ENCODE measurements at regions not wholly inside any gene's neighbourhood (a gene's known extent, or its start where the extent isn't known, plus 50 kb on each side); places are given as distances from the start of the nearest gene placed in this dataset.

DNA sequence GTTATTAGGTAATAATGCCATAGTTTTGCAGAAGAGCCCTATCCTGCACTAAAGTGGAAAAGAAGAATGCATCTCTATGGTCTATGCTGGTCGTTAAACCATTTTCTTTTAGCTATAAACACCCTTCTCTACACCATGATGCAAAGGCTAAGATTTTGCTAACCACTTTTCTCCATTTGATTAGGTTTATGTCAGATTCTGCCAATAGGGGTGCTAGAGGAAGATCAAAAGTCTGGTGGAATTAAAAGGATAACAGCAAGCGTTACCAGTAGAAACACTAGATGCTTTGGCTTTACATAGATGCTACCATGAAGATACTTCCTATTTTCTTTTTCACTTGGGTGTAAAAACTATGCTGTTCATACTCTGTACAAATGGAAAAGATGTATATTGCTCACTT is 669.8 kb upstream of the ARPP21 start:
- ATAC-seq (ENCODE audit: low read depth in 2 of 2) = no peak
- H3K4me1 ChIP-seq (ENCODE audit: control insufficient read depth, insufficient read depth, low read length, poor library complexity, severe bottlenecking) = no peaks in the 10 kb centered on the region
- no peaks in the 10 kb centered on the region for H3K27me3 Mint-ChIP-seq
- H3K36me3 Mint-ChIP-seq = no peaks in the 10 kb centered on the region
- H3K36me3 ChIP-seq (ENCODE audit: control insufficient read depth, insufficient read depth, low read length) = no peaks in the 10 kb centered on the region
- H3K4me3 ChIP-seq (ENCODE audit: low read depth, low read length) = no peak overlapping the region
- peaks cover 0 to 11% (median 3%) of the 10 kb centered on the region in 7 donors for H3K9me3 Mint-ChIP-seq
- H3K4me1 Mint-ChIP-seq = no peaks in the 10 kb centered on the region
- peaks cover 0 to 2% of the 10 kb centered on the region in 2 experiments for H3K9me3 ChIP-seq (ENCODE audit: control insufficient read depth in 2 of 2, low read length in 2 of 2)
- H3K27me3 ChIP-seq (ENCODE audit: control insufficient read depth, insufficient read depth, low read length) = no peaks in the 10 kb centered on the region
- H3K27ac ChIP-seq (ENCODE audit: insufficient read depth, low read length, poor library complexity, severe bottlenecking) = no peak overlapping the region
- no peak overlapping the region for H3K4me3 Mint-ChIP-seq
- no peak for DNase-seq
- no peak overlapping the region for H3K27ac Mint-ChIP-seq

DNA sequence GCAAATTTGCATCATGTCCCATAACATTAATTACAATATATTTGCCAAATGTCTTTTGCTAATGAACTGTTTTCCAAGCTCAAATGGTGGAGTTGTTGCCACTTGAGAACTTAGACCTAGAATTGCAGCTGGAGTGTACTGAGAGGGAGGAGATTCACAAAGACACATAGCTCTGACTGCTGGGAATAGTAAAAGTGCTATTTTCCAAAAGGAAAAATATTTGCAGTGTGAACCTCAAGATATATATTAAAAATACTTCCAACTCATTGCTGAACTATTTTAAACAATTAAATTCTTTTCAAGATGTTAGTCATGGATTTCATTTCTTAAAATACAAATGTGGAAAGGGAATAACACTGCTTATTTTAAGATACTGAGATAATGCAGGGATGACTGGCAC is 666.8 kb upstream of the ARPP21 start:
- H3K27me3 ChIP-seq (ENCODE audit: control insufficient read depth, insufficient read depth, low read length) = no peaks in the 10 kb centered on the region
- H3K9me3 ChIP-seq (ENCODE audit: control insufficient read depth in 2 of 2, low read length in 2 of 2) = peaks cover 0 to 2% of the 10 kb centered on the region in 2 experiments
- no peak overlapping the region for H3K27ac Mint-ChIP-seq
- no peak overlapping the region for H3K4me3 ChIP-seq (ENCODE audit: low read depth, low read length)
- no peaks in the 10 kb centered on the region for H3K4me1 Mint-ChIP-seq
- DNase-seq (no peak), ATAC-seq (ENCODE audit: low read depth in 2 of 2) (no peak)
- no peak overlapping the region for H3K27ac ChIP-seq (ENCODE audit: insufficient read depth, low read length, poor library complexity, severe bottlenecking)
- no peaks in the 10 kb centered on the region for H3K27me3 Mint-ChIP-seq
- peaks cover 0 to 23% (median 8%) of the 10 kb centered on the region in 7 donors for H3K9me3 Mint-ChIP-seq
- no peaks in the 10 kb centered on the region for H3K36me3 Mint-ChIP-seq
- no peaks in the 10 kb centered on the region for H3K36me3 ChIP-seq (ENCODE audit: control insufficient read depth, insufficient read depth, low read length)
- H3K4me3 Mint-ChIP-seq = no peak overlapping the region
- H3K4me1 ChIP-seq (ENCODE audit: control insufficient read depth, insufficient read depth, low read length, poor library complexity, severe bottlenecking) = no peaks in the 10 kb centered on the region

- H3K9me3 ChIP-seq (ENCODE audit: control insufficient read depth in 2 of 2, low read length in 2 of 2) = peaks cover 0 to 2% of the 10 kb centered on the region in 2 experiments
- no peaks in the 10 kb centered on the region for H3K4me1 Mint-ChIP-seq
- H3K27ac Mint-ChIP-seq = no peak overlapping the region
- H3K4me1 ChIP-seq (ENCODE audit: control insufficient read depth, insufficient read depth, low read length, poor library complexity, severe bottlenecking) = no peaks in the 10 kb centered on the region
- H3K4me3 ChIP-seq (ENCODE audit: low read depth, low read length) = no peak overlapping the region
- peaks cover 2 to 29% (median 8%) of the 10 kb centered on the region in 7 donors for H3K9me3 Mint-ChIP-seq
- H3K27ac ChIP-seq (ENCODE audit: insufficient read depth, low read length, poor library complexity, severe bottlenecking) = no peak overlapping the region
- no peak overlapping the region for H3K4me3 Mint-ChIP-seq
- ATAC-seq (ENCODE audit: low read depth in 2 of 2) = no peak
- no peak for DNase-seq
- H3K36me3 ChIP-seq (ENCODE audit: control insufficient read depth, insufficient read depth, low read length) = no peaks in the 10 kb centered on the region
- no peaks in the 10 kb centered on the region for H3K36me3 Mint-ChIP-seq
- no peaks in the 10 kb centered on the region for H3K27me3 ChIP-seq (ENCODE audit: control insufficient read depth, insufficient read depth, low read length)
- H3K27me3 Mint-ChIP-seq = no peaks in the 10 kb centered on the region
Observed at GRCh38 chr3:34973586-34973985, 665.7 kb upstream of the ARPP21 start.

GRCh38 chr3:34983631-34984030 is 655.7 kb upstream of the ARPP21 start:
- Mint-ChIP-seq H3K9me3 (peaks cover 0 to 10% (median 6%) of the 10 kb centered on the region in 7 donors), H3K27ac (no peak overlapping the region), H3K27me3 (no peaks in the 10 kb centered on the region), H3K4me3 (no peak overlapping the region), H3K36me3 (no peaks in the 10 kb centered on the region), H3K4me1 (no peaks in the 10 kb centered on the region)
- H3K27ac ChIP-seq (ENCODE audit: insufficient read depth, low read length, poor library complexity, severe bottlenecking) = no peak overlapping the region
- no peaks in the 10 kb centered on the region for H3K4me1 ChIP-seq (ENCODE audit: control insufficient read depth, insufficient read depth, low read length, poor library complexity, severe bottlenecking)
- H3K36me3 ChIP-seq (ENCODE audit: control insufficient read depth, insufficient read depth, low read length) = no peaks in the 10 kb centered on the region
- H3K27me3 ChIP-seq (ENCODE audit: control insufficient read depth, insufficient read depth, low read length) = no peaks in the 10 kb centered on the region
- ATAC-seq (ENCODE audit: low read depth in 2 of 2) = no peak
- no peaks in the 10 kb centered on the region for H3K9me3 ChIP-seq (ENCODE audit: control insufficient read depth in 2 of 2, low read length in 2 of 2)
- no peak for DNase-seq
- no peak overlapping the region for H3K4me3 ChIP-seq (ENCODE audit: low read depth, low read length)

DNA sequence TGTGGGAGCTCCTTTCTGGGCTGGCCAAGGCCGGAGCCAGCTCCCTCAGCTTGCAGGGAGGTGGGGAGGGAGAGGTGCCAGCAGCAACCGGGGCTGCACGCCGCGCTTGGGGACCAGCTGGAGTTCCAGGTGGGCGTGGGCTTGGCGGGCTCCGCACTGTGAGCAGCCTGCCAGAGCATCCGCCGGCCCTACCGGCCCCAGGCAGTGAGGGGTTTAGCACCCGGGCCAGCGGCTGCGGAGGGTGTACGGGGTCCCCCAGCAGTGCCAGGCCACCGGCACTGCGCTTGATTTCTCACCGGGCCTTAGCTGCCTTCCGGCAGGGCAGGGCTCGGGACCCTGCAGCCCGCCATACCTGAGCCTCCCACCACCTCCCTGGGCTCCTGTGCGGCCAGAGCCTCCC is 651.0 kb upstream of the ARPP21 start:
- no peaks in the 10 kb centered on the region for H3K27me3 ChIP-seq (ENCODE audit: control insufficient read depth, insufficient read depth, low read length)
- no peak overlapping the region for H3K4me3 ChIP-seq (ENCODE audit: low read depth, low read length)
- no peaks in the 10 kb centered on the region for H3K4me1 Mint-ChIP-seq
- H3K9me3 ChIP-seq (ENCODE audit: control insufficient read depth in 2 of 2, low read length in 2 of 2) = no peaks in the 10 kb centered on the region
- H3K4me1 ChIP-seq (ENCODE audit: control insufficient read depth, insufficient read depth, low read length, poor library complexity, severe bottlenecking) = no peaks in the 10 kb centered on the region
- H3K9me3 Mint-ChIP-seq = peaks cover 0 to 11% (median 2%) of the 10 kb centered on the region in 7 donors
- H3K27me3 Mint-ChIP-seq = no peaks in the 10 kb centered on the region
- no peak overlapping the region for H3K27ac Mint-ChIP-seq
- no peak overlapping the region for H3K27ac ChIP-seq (ENCODE audit: insufficient read depth, low read length, poor library complexity, severe bottlenecking)
- no peak for DNase-seq
- no peaks in the 10 kb centered on the region for H3K36me3 ChIP-seq (ENCODE audit: control insufficient read depth, insufficient read depth, low read length)
- no peak for ATAC-seq (ENCODE audit: low read depth in 2 of 2)
- no peaks in the 10 kb centered on the region for H3K36me3 Mint-ChIP-seq
- no peak overlapping the region for H3K4me3 Mint-ChIP-seq

DNA sequence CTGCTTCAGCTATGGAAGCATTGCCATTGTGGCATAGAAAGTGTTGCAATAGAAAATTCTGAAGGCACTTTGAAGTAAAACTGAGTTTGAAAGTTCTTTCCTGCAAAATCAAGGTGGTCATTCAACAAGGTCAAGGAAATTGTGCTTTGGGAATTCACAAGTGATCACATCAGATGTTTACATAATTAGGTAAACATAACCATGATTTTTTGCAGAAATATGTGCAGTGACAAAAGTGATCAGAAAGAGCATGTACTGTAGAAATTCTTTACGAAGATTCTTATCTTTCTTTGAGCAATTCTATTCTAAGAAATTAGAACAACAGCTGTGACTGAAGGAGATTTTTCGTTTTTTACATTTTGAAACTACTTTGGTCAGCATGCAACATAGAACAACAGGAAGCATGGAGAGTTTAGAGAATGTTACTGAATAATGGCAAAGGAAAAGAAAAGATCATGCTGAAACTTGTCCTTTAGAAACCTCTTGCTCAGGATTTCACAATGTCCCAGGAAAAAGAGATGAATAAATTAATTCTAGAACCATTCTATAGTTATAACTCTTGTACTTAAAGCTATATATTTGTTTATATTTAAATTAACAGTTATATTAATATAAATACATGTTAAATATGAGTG is 643.4 kb upstream of the ARPP21 start:
- ATAC-seq (ENCODE audit: low read depth in 2 of 2) (no peak), DNase-seq (no peak)
- Mint-ChIP-seq H3K27me3 (no peaks in the 10 kb centered on the region), H3K4me1 (no peaks in the 10 kb centered on the region), H3K36me3 (no peaks in the 10 kb centered on the region), H3K27ac (no peak overlapping the region), H3K9me3 (peaks cover 0 to 6% (median under 1%) of the 10 kb centered on the region in 7 donors), H3K4me3 (no peak overlapping the region)
- no peak overlapping the region for H3K4me3 ChIP-seq (ENCODE audit: low read depth, low read length)
- H3K4me1 ChIP-seq (ENCODE audit: control insufficient read depth, insufficient read depth, low read length, poor library complexity, severe bottlenecking) = no peaks in the 10 kb centered on the region
- no peaks in the 10 kb centered on the region for H3K36me3 ChIP-seq (ENCODE audit: control insufficient read depth, insufficient read depth, low read length)
- H3K27ac ChIP-seq (ENCODE audit: insufficient read depth, low read length, poor library complexity, severe bottlenecking) = no peak overlapping the region
- no peaks in the 10 kb centered on the region for H3K9me3 ChIP-seq (ENCODE audit: control insufficient read depth in 2 of 2, low read length in 2 of 2)
- H3K27me3 ChIP-seq (ENCODE audit: control insufficient read depth, insufficient read depth, low read length) = no peaks in the 10 kb centered on the region

- no peak for DNase-seq
- Mint-ChIP-seq H3K9me3 (peaks cover 0 to 6% (median 3%) of the 10 kb centered on the region in 7 donors), H3K27me3 (no peaks in the 10 kb centered on the region), H3K4me3 (no peak overlapping the region), H3K27ac (no peak overlapping the region), H3K36me3 (no peaks in the 10 kb centered on the region), H3K4me1 (no peaks in the 10 kb centered on the region)
- H3K4me1 ChIP-seq (ENCODE audit: control insufficient read depth, insufficient read depth, low read length, poor library complexity, severe bottlenecking) = no peaks in the 10 kb centered on the region
- no peaks in the 10 kb centered on the region for H3K9me3 ChIP-seq (ENCODE audit: control insufficient read depth in 2 of 2, low read length in 2 of 2)
- ATAC-seq (ENCODE audit: low read depth in 2 of 2) = no peak
- H3K36me3 ChIP-seq (ENCODE audit: control insufficient read depth, insufficient read depth, low read length) = no peaks in the 10 kb centered on the region
- H3K27me3 ChIP-seq (ENCODE audit: control insufficient read depth, insufficient read depth, low read length) = no peaks in the 10 kb centered on the region
- no peak overlapping the region for H3K27ac ChIP-seq (ENCODE audit: insufficient read depth, low read length, poor library complexity, severe bottlenecking)
- H3K4me3 ChIP-seq (ENCODE audit: low read depth, low read length) = no peak overlapping the region
Observed at GRCh38 chr3:34998902-34999301, 640.4 kb upstream of the ARPP21 start.

DNA sequence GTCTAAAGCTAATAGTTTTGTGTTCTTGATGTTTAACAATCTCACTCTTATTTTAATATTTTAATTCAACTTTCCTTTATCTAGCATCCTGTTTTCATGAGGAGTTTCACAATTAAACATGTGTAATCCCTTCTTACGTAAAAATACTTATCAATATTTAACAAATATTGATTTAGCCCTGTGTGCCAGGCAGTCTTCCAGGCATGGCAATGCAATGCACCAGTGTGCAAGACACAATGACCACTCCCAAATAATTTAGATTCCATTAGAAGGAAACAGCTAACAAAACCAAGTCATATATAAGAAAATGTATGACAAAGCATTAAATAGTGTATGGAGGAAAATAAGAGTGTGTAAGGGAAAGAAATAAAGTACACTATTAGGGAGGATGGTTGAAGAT is 627.1 kb upstream of the ARPP21 start:
- H3K27ac ChIP-seq (ENCODE audit: insufficient read depth, low read length, poor library complexity, severe bottlenecking) = no peak overlapping the region
- H3K27me3 Mint-ChIP-seq = no peaks in the 10 kb centered on the region
- peaks cover 0 to 7% (median 4%) of the 10 kb centered on the region in 7 donors for H3K9me3 Mint-ChIP-seq
- no peaks in the 10 kb centered on the region for H3K36me3 ChIP-seq (ENCODE audit: control insufficient read depth, insufficient read depth, low read length)
- no peak overlapping the region for H3K4me3 Mint-ChIP-seq
- ATAC-seq (ENCODE audit: low read depth in 2 of 2) (no peak), DNase-seq (no peak)
- no peaks in the 10 kb centered on the region for H3K4me1 Mint-ChIP-seq
- H3K4me3 ChIP-seq (ENCODE audit: low read depth, low read length) = no peak overlapping the region
- H3K4me1 ChIP-seq (ENCODE audit: control insufficient read depth, insufficient read depth, low read length, poor library complexity, severe bottlenecking) = no peaks in the 10 kb centered on the region
- H3K27ac Mint-ChIP-seq = no peak overlapping the region
- no peaks in the 10 kb centered on the region for H3K36me3 Mint-ChIP-seq
- H3K9me3 ChIP-seq (ENCODE audit: control insufficient read depth in 2 of 2, low read length in 2 of 2) = no peaks in the 10 kb centered on the region
- no peaks in the 10 kb centered on the region for H3K27me3 ChIP-seq (ENCODE audit: control insufficient read depth, insufficient read depth, low read length)
